HUES48 (cell line): ENCODE measurements at regions not wholly inside any gene's neighbourhood (a gene's known extent, or its start where the extent isn't known, plus 50 kb on each side); places are given as distances from the start of the nearest gene placed in this dataset.

ENCODE experiments used
- H3K27ac ChIP-seq: one replicate; pipeline ENCODE4 v1.7.0; 2013; ENCODE audit warnings: low read depth, low read length, inconsistent platforms
- H3K27me3 ChIP-seq: 2 replicates; pipeline ENCODE4 v1.6.1; 2013; ENCODE audit warnings: mild to moderate bottlenecking, low read length; ENCODE audit not compliant: control insufficient read depth, insufficient read depth
- H3K36me3 ChIP-seq: 2 replicates; pipeline ENCODE4 v1.6.1; 2013; ENCODE audit warnings: low read length; ENCODE audit not compliant: control insufficient read depth, insufficient read depth
- H3K4me1 ChIP-seq: 2 replicates; pipeline ENCODE4 v1.6.1; 2013; ENCODE audit warnings: mild to moderate bottlenecking, low read length; ENCODE audit not compliant: control insufficient read depth, insufficient read depth
- H3K4me3 ChIP-seq: 2 replicates; pipeline ENCODE4 v1.5.1; 2013; ENCODE audit warnings: mild to moderate bottlenecking, low read depth, low read length
- H3K9ac ChIP-seq: 2 replicates; pipeline ENCODE4 v1.6.1; 2013; ENCODE audit warnings: mild to moderate bottlenecking, low read depth, low read length, moderate library complexity
- H3K9me3 ChIP-seq: 2 replicates; pipeline ENCODE4 v1.6.1; 2013; ENCODE audit warnings: low read length; ENCODE audit not compliant: control insufficient read depth, insufficient read depth

- H3K27ac ChIP-seq: no peak overlapping the region
- H3K9me3 ChIP-seq: no peaks in the 10 kb centered on the region
- H3K4me3 ChIP-seq: no peak overlapping the region
- H3K9ac ChIP-seq: no peak overlapping the region
- no peaks in the 10 kb centered on the region for H3K27me3 ChIP-seq
- H3K36me3 ChIP-seq: no peaks in the 10 kb centered on the region
- H3K4me1 ChIP-seq: no peaks in the 10 kb centered on the region
Measured at GRCh38 chr14:104503691-104504090, 75.9 kb upstream of the C14orf180 start.

GRCh38 chr14:104504172-104504735 is 75.3 kb upstream of the C14orf180 start:
- Histone ChIP-seq H3K36me3 (no peaks in the 10 kb centered on the region), H3K9me3 (no peaks in the 10 kb centered on the region), H3K27ac (no peak overlapping the region)

GRCh38 chr14:104505085-104506074 is 74.2 kb upstream of the C14orf180 start:
- H3K4me3 ChIP-seq: no peak overlapping the region
- H3K9ac ChIP-seq: no peak overlapping the region
- H3K36me3 ChIP-seq: no peaks in the 10 kb centered on the region
- H3K9me3 ChIP-seq: no peaks in the 10 kb centered on the region
- H3K4me1 ChIP-seq: no peaks in the 10 kb centered on the region
- H3K27ac ChIP-seq: no peak overlapping the region
- no peaks in the 10 kb centered on the region for H3K27me3 ChIP-seq

More at GRCh38 chr14:104504172-104504735, 75.3 kb upstream of the C14orf180 start:
- no peaks in the 10 kb centered on the region for H3K27me3 ChIP-seq
- H3K4me1 ChIP-seq: no peaks in the 10 kb centered on the region
- H3K9ac ChIP-seq: no peak overlapping the region
- no peak overlapping the region for H3K4me3 ChIP-seq

GRCh38 chr14:104506461-104507253 is 72.9 kb upstream of the C14orf180 start:
- Histone ChIP-seq H3K27me3 (no peaks in the 10 kb centered on the region), H3K4me1 (no peaks in the 10 kb centered on the region), H3K4me3 (no peak overlapping the region), H3K27ac (no peak overlapping the region), H3K9ac (no peak overlapping the region), H3K36me3 (no peaks in the 10 kb centered on the region), H3K9me3 (no peaks in the 10 kb centered on the region)

- Histone ChIP-seq H3K27me3 (no peaks in the 10 kb centered on the region), H3K4me1 (no peaks in the 10 kb centered on the region), H3K36me3 (no peaks in the 10 kb centered on the region), H3K4me3 (no peak overlapping the region), H3K9ac (no peak overlapping the region), H3K9me3 (no peaks in the 10 kb centered on the region), H3K27ac (no peak overlapping the region)
Measured at GRCh38 chr14:104507443-104507842, 72.1 kb upstream of the C14orf180 start.

- Histone ChIP-seq H3K4me3 (no peak overlapping the region), H3K36me3 (no peaks in the 10 kb centered on the region), H3K27me3 (no peaks in the 10 kb centered on the region), H3K9me3 (no peaks in the 10 kb centered on the region), H3K4me1 (no peaks in the 10 kb centered on the region), H3K27ac (no peak overlapping the region), H3K9ac (no peak overlapping the region)
Measured at GRCh38 chr14:104509673-104510072, 69.9 kb upstream of the C14orf180 start.

GRCh38 chr14:104510216-104510615 is 69.3 kb upstream of the C14orf180 start:
- no peaks in the 10 kb centered on the region for H3K4me1 ChIP-seq
- H3K27me3 ChIP-seq: no peaks in the 10 kb centered on the region
- no peaks in the 10 kb centered on the region for H3K9me3 ChIP-seq
- no peak overlapping the region for H3K9ac ChIP-seq
- H3K4me3 ChIP-seq: no peak overlapping the region
- H3K36me3 ChIP-seq: no peaks in the 10 kb centered on the region
- H3K27ac ChIP-seq: no peak overlapping the region

GRCh38 chr14:104510794-104511611 is 68.6 kb upstream of the C14orf180 start:
- H3K9me3 ChIP-seq: no peaks in the 10 kb centered on the region
- no peak overlapping the region for H3K9ac ChIP-seq
- no peaks in the 10 kb centered on the region for H3K36me3 ChIP-seq
- no peaks in the 10 kb centered on the region for H3K27me3 ChIP-seq
- H3K27ac ChIP-seq: no peak overlapping the region
- H3K4me3 ChIP-seq: no peak overlapping the region
- no peaks in the 10 kb centered on the region for H3K4me1 ChIP-seq

GRCh38 chr14:104512061-104512460 is 67.5 kb upstream of the C14orf180 start:
- Histone ChIP-seq H3K27me3 (no peaks in the 10 kb centered on the region), H3K4me1 (no peaks in the 10 kb centered on the region), H3K9me3 (no peaks in the 10 kb centered on the region), H3K9ac (no peak overlapping the region), H3K4me3 (no peak overlapping the region), H3K27ac (no peak overlapping the region), H3K36me3 (no peaks in the 10 kb centered on the region)
